Ovary (tissue), 7 donors: ENCODE measurements at regions not wholly inside any gene's neighbourhood (a gene's known extent, or its start where the extent isn't known, plus 50 kb on each side); places are given as distances from the start of the nearest gene placed in this dataset.

Source experiments
- DNase-seq, 5 donors: peaks; one replicate each; pipeline ENCODE4 v3.0.0-alpha.2; 2019 to 2020
- H3K27ac ChIP-seq, 2 donors: fragments of 200-600 bp; one replicate each; pipeline versions ENCODE4 v1.5.1 to v1.8.0; 2019 to 2022
- H3K27me3 ChIP-seq: fragments of 200-600 bp; one replicate; pipeline ENCODE4 v1.8.0; 2022
- H3K36me3 ChIP-seq: fragments of 200-600 bp; sonication (generic); one replicate; pipeline ENCODE4 v1.5.1; 2019
- H3K4me1 ChIP-seq: one replicate; pipeline ENCODE4 v1.8.1; 2013; ENCODE audit warnings: mild to moderate bottlenecking, moderate library complexity; ENCODE audit not compliant: insufficient read depth
- H3K4me3 ChIP-seq: fragments of 200-600 bp; sonication (generic); one replicate; pipeline ENCODE4 v1.5.1; 2017
- H3K9me3 ChIP-seq, 2 donors: fragments of 200-600 bp in 1 of 2; sonication (generic) in 1 of 2; one replicate each; pipeline versions ENCODE4 v1.5.1 to v1.8.1; 2013 to 2019; ENCODE audit warnings: mild to moderate bottlenecking in 1 of 2, moderate library complexity in 1 of 2
- EP300 ChIP-seq: sonication (generic); formaldehyde crosslinking; IDR thresholded peaks from one replicate; pipeline ENCODE4 v1.6.1; 2017; ENCODE audit warnings: antibody characterized with exemption
- POLR2A ChIP-seq: fragments of 450-650 bp; IDR thresholded peaks from one replicate; pipeline ENCODE4 v1.6.1; 2017; ENCODE audit warnings: antibody characterized with exemption, mild to moderate bottlenecking, moderate library complexity
- WGBS, 3 donors: extraction: QIAGEN DNeasy Blood & Tissue Kit in 1 of 3; methylation state at CpG; one replicate each; pipeline versions ENCODE4 v1.1.5 to v1.1.7; 2013 to 2017; 5-methylcytosine and 5-hydroxymethylcytosine counted together
- intact Hi-C, 4 donors: fragments of 100-400 bp; cut with DNase I; formaldehyde crosslinking; loops; one replicate each; pipeline versions ENCODE4 v1.11.0 to v1.15.1; 2022 to 2023
- TF ChIP-seq, protein P1 (sequence below), 3 donors: fragments of 450-650 bp in 2 of 3; fragments of 200-600 bp in 1 of 3; IDR thresholded peaks; one replicate each; pipeline versions ENCODE4 v1.5.1 to v1.8.0; 2016 to 2022; ENCODE audit warnings: antibody characterized with exemption in 3 of 3, mild to moderate bottlenecking in 1 of 3
- donor health status: DM: no; HTN: no; CAD: no; lungs with moderate emphysema.
- donor health status: DM: no; HTN: no; CAD: no.
- donor health status: Bipolar disorder and iron deficiency.
- donor health status: DM: no; HTN: no; CAD: no.
- donor health status: DM: yes; HTN: yes; CAD: no.

DNA sequence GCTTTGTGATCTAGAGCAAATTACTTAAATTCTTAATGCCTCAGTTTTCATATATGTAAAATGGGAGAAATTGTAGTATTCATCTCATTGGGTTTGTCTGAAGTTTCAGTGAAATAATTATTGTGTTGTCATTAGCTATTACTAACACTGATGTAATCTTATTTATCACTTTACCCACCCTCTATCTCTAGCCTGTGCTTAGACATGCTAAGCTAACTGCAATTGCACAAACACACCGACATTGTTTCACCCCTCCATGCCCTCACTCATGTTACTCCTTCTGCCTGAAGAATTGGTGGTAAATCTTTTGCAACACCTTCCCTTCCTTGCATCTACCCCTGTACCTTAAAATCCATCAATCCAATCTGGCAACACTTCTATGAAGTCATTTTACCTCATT, 241.6 kb downstream of the BCAT1 start:
- H3K27ac ChIP-seq, result no peak overlapping the region
- no peaks in the 10 kb centered on the region for H3K27me3 ChIP-seq
- intact Hi-C loops, result no loop called here
- no peak overlapping the region for H3K4me3 ChIP-seq
- no peak for DNase-seq
- H3K36me3 ChIP-seq, result no peaks in the 10 kb centered on the region
- H3K4me1 ChIP-seq, result peaks cover 3% of the 10 kb centered on the region
- WGBS, 3 donors, result 60 to 76% (median 64%) methylated on average over 1 of the region's 1 CpG
- no peaks in the 10 kb centered on the region for H3K9me3 ChIP-seq
- TF ChIP-seq EP300, result no peak
- TF ChIP-seq, protein P1, sequence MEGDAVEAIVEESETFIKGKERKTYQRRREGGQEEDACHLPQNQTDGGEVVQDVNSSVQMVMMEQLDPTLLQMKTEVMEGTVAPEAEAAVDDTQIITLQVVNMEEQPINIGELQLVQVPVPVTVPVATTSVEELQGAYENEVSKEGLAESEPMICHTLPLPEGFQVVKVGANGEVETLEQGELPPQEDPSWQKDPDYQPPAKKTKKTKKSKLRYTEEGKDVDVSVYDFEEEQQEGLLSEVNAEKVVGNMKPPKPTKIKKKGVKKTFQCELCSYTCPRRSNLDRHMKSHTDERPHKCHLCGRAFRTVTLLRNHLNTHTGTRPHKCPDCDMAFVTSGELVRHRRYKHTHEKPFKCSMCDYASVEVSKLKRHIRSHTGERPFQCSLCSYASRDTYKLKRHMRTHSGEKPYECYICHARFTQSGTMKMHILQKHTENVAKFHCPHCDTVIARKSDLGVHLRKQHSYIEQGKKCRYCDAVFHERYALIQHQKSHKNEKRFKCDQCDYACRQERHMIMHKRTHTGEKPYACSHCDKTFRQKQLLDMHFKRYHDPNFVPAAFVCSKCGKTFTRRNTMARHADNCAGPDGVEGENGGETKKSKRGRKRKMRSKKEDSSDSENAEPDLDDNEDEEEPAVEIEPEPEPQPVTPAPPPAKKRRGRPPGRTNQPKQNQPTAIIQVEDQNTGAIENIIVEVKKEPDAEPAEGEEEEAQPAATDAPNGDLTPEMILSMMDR (IDR thresholded peaks at IDR 0.05), result no peak
- no peak for TF ChIP-seq POLR2A

DNA sequence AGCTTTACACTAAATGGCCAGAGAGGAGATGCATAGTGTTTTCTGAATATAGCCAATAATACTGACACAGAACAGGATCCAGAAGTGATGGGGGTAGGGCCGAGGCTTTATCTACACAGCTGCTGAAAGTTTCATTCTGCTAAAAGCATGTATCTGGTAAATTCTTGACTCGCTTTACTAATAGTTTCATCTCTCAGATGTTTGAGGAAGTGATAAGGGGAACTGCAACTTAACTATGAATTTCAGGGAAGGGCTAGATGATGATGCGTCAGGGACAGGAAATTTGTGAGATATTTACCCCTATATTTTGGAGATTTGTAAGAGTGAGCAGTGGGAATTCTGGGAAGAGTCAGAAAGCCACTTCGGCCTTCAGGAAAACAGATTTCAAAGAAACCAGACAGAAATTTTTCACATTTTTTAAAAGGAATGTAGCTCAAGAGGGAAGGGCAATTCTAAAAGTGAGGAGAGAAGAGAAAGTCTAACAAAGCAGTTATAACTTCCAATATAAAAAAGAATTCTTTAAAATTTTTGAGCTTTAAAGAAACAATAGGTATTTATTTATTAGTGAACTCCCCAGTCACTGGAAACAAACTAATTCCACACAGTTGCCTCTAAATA, 243.1 kb downstream of the BCAT1 start:
- intact Hi-C loops, result no loop called here
- no peaks in the 10 kb centered on the region for H3K36me3 ChIP-seq
- TF ChIP-seq, protein P1 (IDR thresholded peaks at IDR 0.05), result no peak
- TF ChIP-seq EP300, result no peak
- no peak for TF ChIP-seq POLR2A
- no peak for DNase-seq
- WGBS, 3 donors, result 3 to 11% (median 7%) methylated on average over 4 of the region's 4 CpGs
- H3K9me3 ChIP-seq, result no peaks in the 10 kb centered on the region
- no peak overlapping the region for H3K27ac ChIP-seq
- H3K4me3 ChIP-seq, result no peak overlapping the region
- H3K27me3 ChIP-seq, result no peaks in the 10 kb centered on the region
- H3K4me1 ChIP-seq, result peaks cover 3% of the 10 kb centered on the region

GRCh38 chr12:24705216-24705615, 243.7 kb downstream of the BCAT1 start:
- Histone ChIP-seq H3K4me3 (no peak overlapping the region), H3K9me3 (no peaks in the 10 kb centered on the region), H3K27me3 (no peaks in the 10 kb centered on the region), H3K36me3 (no peaks in the 10 kb centered on the region), H3K27ac (no peak overlapping the region), H3K4me1 (peaks cover 3% of the 10 kb centered on the region)
- WGBS, 3 donors, result 5 to 17% (median 10%) methylated on average over 2 of the region's 2 CpGs
- TF ChIP-seq POLR2A, result no peak
- no peak for TF ChIP-seq EP300
- TF ChIP-seq, protein P1 (IDR thresholded peaks at IDR 0.05), result no peak
- no peak for DNase-seq
- intact Hi-C loops, result no loop called here

DNA sequence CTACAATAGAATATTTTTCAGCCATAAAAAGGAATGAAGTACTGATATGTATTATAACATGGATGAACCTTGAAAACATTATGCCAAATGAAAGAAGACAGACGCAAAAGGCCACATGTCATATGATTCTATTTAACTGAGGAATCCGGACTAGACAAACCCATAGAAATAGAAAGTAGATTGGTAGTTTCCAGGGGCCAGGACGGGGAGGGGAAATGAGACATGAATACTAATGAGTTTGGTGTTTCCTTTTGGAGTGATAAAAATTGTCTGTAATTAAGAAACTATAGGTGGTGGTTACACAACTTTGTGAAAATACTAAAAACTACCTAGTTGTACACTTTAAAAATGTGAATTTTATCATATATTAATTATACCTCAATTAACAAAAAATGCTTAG, 247.6 kb downstream of the BCAT1 start:
- H3K27ac ChIP-seq, result no peak overlapping the region
- no peaks in the 10 kb centered on the region for H3K27me3 ChIP-seq
- no peak for DNase-seq
- H3K36me3 ChIP-seq, result no peaks in the 10 kb centered on the region
- no peak overlapping the region for H3K4me3 ChIP-seq
- TF ChIP-seq EP300, result no peak
- TF ChIP-seq, protein P1 (IDR thresholded peaks at IDR 0.05), result no peak
- no peak for TF ChIP-seq POLR2A
- peaks cover 4% of the 10 kb centered on the region for H3K4me1 ChIP-seq
- intact Hi-C loops, result no loop called here
- no peaks in the 10 kb centered on the region for H3K9me3 ChIP-seq
- WGBS, 3 donors, result 95% methylated on average over 3 of the region's 3 CpGs
